Coronary artery (tissue), 2 donors: ENCODE measurements at regions not wholly inside any gene's neighbourhood (a gene's known extent, or its start where the extent isn't known, plus 50 kb on each side); places are given as distances from the start of the nearest gene placed in this dataset.

Experiments
- DNase-seq: peaks from one replicate; pipeline ENCODE4 v3.0.0-alpha.2; 2017; ENCODE audit warnings: low spot score
- H3K27ac ChIP-seq, 2 donors: fragments of 200-600 bp; sonication (generic); one replicate each; pipeline ENCODE4 v1.5.1; 2016 to 2019
- H3K4me3 ChIP-seq: fragments of 200-600 bp; sonication (generic); 2 replicates; pipeline ENCODE4 v1.5.1; 2016; ENCODE audit warnings: mild to moderate bottlenecking, moderate library complexity
- CTCF ChIP-seq: fragments of 200-600 bp; sonication (generic); IDR thresholded peaks from one replicate; pipeline ENCODE4 v1.5.1; 2019; ENCODE audit warnings: antibody characterized with exemption

- no peak for DNase-seq
- no peak overlapping the region for H3K4me3 ChIP-seq
- no peak for TF ChIP-seq CTCF
- no peak overlapping the region for H3K27ac ChIP-seq
Measured at GRCh38 chr10:120260456-120260855, 196.6 kb upstream of the PLPP4 start.

GRCh38 chr10:120262857-120263547 lies 194.0 kb upstream of the PLPP4 start:
- Histone ChIP-seq H3K4me3 (no peak overlapping the region), H3K27ac (no peak overlapping the region)
- no peak for TF ChIP-seq CTCF
- DNase-seq: no peak

- TF ChIP-seq CTCF: no peak
- H3K4me3 ChIP-seq: no peak overlapping the region
- H3K27ac ChIP-seq: no peak overlapping the region
- no peak for DNase-seq
Measured at GRCh38 chr10:120266022-120266421, 191.0 kb upstream of the PLPP4 start.

- no peak for TF ChIP-seq CTCF
- no peak for DNase-seq
- no peak overlapping the region for H3K27ac ChIP-seq
Measured at GRCh38 chr10:120270906-120271305, 186.1 kb upstream of the PLPP4 start.

GRCh38 chr10:120271696-120272095 lies 185.3 kb upstream of the PLPP4 start:
- DNase-seq: no peak
- TF ChIP-seq CTCF: no peak
- Histone ChIP-seq H3K4me3 (no peak overlapping the region), H3K27ac (no peak overlapping the region)

More at GRCh38 chr10:120270906-120271305, 186.1 kb upstream of the PLPP4 start:
- H3K4me3 ChIP-seq: no peak overlapping the region

- no peak for TF ChIP-seq CTCF
- DNase-seq: no peak
- H3K27ac ChIP-seq: no peak overlapping the region
- H3K4me3 ChIP-seq: no peak overlapping the region
Measured at GRCh38 chr10:120272350-120272749, 184.7 kb upstream of the PLPP4 start.

GRCh38 chr10:120278069-120278468 lies 179.0 kb upstream of the PLPP4 start:
- TF ChIP-seq CTCF: no peak
- no peak for DNase-seq
- Histone ChIP-seq H3K4me3 (no peak overlapping the region), H3K27ac (no peak overlapping the region)
